ENCODE measurements at regions not wholly inside any gene's neighbourhood (a gene's known extent, or its start where the extent isn't known, plus 50 kb on each side); places are given as distances from the start of the nearest gene placed in this dataset.

DNA sequence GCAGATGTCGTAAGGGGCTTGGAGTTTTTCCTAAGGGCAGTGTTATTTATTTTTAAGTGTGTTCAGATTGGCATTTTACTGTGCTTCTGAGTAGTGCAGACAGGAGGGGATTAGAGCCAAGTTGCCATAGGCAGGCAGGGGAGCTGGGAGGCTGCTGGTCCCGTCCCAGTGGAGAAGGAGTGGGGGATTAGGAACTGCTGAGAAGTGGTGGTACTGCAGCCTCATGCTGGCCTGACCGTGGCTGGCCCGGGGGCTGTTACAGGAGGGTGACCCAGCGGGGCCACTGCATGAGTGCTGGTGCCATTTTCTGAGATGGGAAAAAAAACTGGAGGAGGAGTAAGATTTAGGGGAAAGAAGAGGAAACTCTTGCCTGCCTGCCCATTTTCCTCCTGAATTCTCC lies 52.3 kb upstream of the DLK1 start:
- TF ChIP-seq, protein P1, sequence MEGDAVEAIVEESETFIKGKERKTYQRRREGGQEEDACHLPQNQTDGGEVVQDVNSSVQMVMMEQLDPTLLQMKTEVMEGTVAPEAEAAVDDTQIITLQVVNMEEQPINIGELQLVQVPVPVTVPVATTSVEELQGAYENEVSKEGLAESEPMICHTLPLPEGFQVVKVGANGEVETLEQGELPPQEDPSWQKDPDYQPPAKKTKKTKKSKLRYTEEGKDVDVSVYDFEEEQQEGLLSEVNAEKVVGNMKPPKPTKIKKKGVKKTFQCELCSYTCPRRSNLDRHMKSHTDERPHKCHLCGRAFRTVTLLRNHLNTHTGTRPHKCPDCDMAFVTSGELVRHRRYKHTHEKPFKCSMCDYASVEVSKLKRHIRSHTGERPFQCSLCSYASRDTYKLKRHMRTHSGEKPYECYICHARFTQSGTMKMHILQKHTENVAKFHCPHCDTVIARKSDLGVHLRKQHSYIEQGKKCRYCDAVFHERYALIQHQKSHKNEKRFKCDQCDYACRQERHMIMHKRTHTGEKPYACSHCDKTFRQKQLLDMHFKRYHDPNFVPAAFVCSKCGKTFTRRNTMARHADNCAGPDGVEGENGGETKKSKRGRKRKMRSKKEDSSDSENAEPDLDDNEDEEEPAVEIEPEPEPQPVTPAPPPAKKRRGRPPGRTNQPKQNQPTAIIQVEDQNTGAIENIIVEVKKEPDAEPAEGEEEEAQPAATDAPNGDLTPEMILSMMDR (IDR thresholded peaks at IDR 0.05), result no peak
- TF ChIP-seq POLR2A (IDR thresholded peaks at IDR 0.05) (no peak), EP300 (IDR thresholded peaks at IDR 0.05) (no peak)

All from tibial nerve (tissue), 4 donors.